Vagina (tissue), 2 donors: ENCODE measurements at regions not wholly inside any gene's neighbourhood (a gene's known extent, or its start where the extent isn't known, plus 50 kb on each side); places are given as distances from the start of the nearest gene placed in this dataset.

ENCODE experiments used
- POLR2A ChIP-seq, 2 donors: fragments of 450-650 bp; IDR thresholded peaks; one replicate each; pipeline ENCODE4 v1.6.1; 2017; ENCODE audit warnings: antibody characterized with exemption in 2 of 2, mild to moderate bottlenecking in 2 of 2, moderate library complexity in 2 of 2
- POLR2AphosphoS5 ChIP-seq, 2 donors: sonication (generic); formaldehyde crosslinking; IDR thresholded peaks; one replicate each; pipeline ENCODE4 v1.9.0; 2017; ENCODE audit warnings: antibody characterized with exemption in 2 of 2, mild to moderate bottlenecking in 2 of 2, low read depth in 1 of 2; ENCODE audit not compliant: insufficient read depth in 1 of 2
- TF ChIP-seq, protein P1 (sequence below), 3 experiments: fragments of 450-650 bp in 2 of 3; fragments of 200-600 bp in 1 of 3; sonication (generic) in 1 of 3; IDR thresholded peaks; one replicate each; pipeline ENCODE4 v1.5.1; 2017 to 2019; ENCODE audit warnings: antibody characterized with exemption in 3 of 3, mild to moderate bottlenecking in 2 of 3, moderate library complexity in 2 of 3

DNA sequence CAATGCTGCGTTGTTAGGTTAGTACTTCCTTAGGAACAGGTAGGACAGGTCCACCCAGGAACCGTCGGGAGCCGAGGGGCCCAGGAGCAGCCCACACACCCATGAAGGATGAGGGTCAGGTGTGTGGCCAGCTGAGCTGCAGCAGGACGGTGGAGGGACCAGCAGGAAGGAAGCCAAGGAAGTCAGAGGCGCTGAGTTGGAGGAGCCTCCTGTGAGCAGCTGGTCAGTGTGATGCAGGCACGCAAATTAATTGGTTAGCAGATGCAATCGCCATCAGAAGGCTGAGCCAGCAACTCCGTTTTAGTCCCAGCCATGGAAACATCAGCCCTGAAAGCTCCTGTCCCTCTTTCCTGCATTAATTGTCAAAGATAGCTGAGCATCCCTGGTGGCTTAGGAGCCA is 114.9 kb upstream of the SOX1 start:
- TF ChIP-seq, protein P1, sequence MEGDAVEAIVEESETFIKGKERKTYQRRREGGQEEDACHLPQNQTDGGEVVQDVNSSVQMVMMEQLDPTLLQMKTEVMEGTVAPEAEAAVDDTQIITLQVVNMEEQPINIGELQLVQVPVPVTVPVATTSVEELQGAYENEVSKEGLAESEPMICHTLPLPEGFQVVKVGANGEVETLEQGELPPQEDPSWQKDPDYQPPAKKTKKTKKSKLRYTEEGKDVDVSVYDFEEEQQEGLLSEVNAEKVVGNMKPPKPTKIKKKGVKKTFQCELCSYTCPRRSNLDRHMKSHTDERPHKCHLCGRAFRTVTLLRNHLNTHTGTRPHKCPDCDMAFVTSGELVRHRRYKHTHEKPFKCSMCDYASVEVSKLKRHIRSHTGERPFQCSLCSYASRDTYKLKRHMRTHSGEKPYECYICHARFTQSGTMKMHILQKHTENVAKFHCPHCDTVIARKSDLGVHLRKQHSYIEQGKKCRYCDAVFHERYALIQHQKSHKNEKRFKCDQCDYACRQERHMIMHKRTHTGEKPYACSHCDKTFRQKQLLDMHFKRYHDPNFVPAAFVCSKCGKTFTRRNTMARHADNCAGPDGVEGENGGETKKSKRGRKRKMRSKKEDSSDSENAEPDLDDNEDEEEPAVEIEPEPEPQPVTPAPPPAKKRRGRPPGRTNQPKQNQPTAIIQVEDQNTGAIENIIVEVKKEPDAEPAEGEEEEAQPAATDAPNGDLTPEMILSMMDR (IDR thresholded peaks at IDR 0.05): no peak
- no peak for TF ChIP-seq POLR2A (IDR thresholded peaks at IDR 0.05)
- no peak for TF ChIP-seq POLR2AphosphoS5 (IDR thresholded peaks at IDR 0.05; ENCODE audit: insufficient read depth in 1 of 2, low read depth in 1 of 2)
